ENCODE measurements at regions not wholly inside any gene's neighbourhood (a gene's known extent, or its start where the extent isn't known, plus 50 kb on each side); places are given as distances from the start of the nearest gene placed in this dataset.

- no peak for TF ChIP-seq CTCF (IDR thresholded peaks at IDR 0.05 in 2 of 3, conservative IDR thresholded peaks at IDR 0.05 in 1 of 3; ENCODE audit: borderline replicate concordance in 1 of 3, insufficient read depth in 1 of 3, low read depth in 2 of 3, low read length in 2 of 3)
- TF ChIP-seq POLR2A (IDR thresholded peaks at IDR 0.05; ENCODE audit: borderline replicate concordance, extremely low read depth, insufficient read depth, insufficient read length) = no peak
- no peak for TF ChIP-seq EZH2 (IDR thresholded peaks at IDR 0.05)
- no peak for TF ChIP-seq CEBPB (IDR thresholded peaks at IDR 0.05; ENCODE audit: low read depth)
- no peak for TF ChIP-seq ELF1 (IDR thresholded peaks at IDR 0.05; ENCODE audit: borderline replicate concordance, low read depth)
- TF ChIP-seq SRF (IDR thresholded peaks at IDR 0.05; ENCODE audit: low read depth) = no peak
- TF ChIP-seq POLR2AphosphoS5 (IDR thresholded peaks at IDR 0.05; ENCODE audit: low read depth, low read length) = no peak
- no peak for TF ChIP-seq FOSL1 (IDR thresholded peaks at IDR 0.05; ENCODE audit: low read depth)
- no peak for TF ChIP-seq RAD21 (IDR thresholded peaks at IDR 0.05; ENCODE audit: low read depth)
- no peak for TF ChIP-seq CBX3 (IDR thresholded peaks at IDR 0.05; ENCODE audit: low read depth)
- TF ChIP-seq TCF7L2 (IDR thresholded peaks at IDR 0.05; ENCODE audit: borderline replicate concordance, extremely low read depth, insufficient read depth, insufficient read length) = no peak
- no peak for TF ChIP-seq ZNF274 (IDR thresholded peaks at IDR 0.05; ENCODE audit: low read depth, low read length)
Observed at GRCh38 chr5:107088907-107089306, 581.8 kb downstream of the EFNA5 start.

Measured in HCT116 (cell line).